Suppressor macrophage treated with lipopolysaccharide for 4 hours (primary cell): ENCODE measurements at regions not wholly inside any gene's neighbourhood (a gene's known extent, or its start where the extent isn't known, plus 50 kb on each side); places are given as distances from the start of the nearest gene placed in this dataset.

ENCODE experiments used
- DNase-seq: peaks from one replicate; pipeline ENCODE4 v3.0.0-alpha.2; 2020

- DNase-seq, result no peak
These were observed 132.2 kb upstream of the AGA start for GRCh38 chr4:177574446-177574845.

- no peak for DNase-seq
These were observed 137.4 kb upstream of the AGA start for GRCh38 chr4:177579649-177580048.

GRCh38 chr4:177582992-177583391 is 140.8 kb upstream of the AGA start:
- no peak for DNase-seq

GRCh38 chr4:177587989-177588388 is 145.8 kb upstream of the AGA start:
- no peak for DNase-seq

- DNase-seq, result no peak
These were observed 153.1 kb upstream of the AGA start for GRCh38 chr4:177595386-177595785.

GRCh38 chr4:177596035-177596434 is 153.8 kb upstream of the AGA start:
- peak; percentile 2 for DNase-seq

- no peak for DNase-seq
These were observed 154.8 kb upstream of the AGA start for GRCh38 chr4:177596991-177597390.

- no peak for DNase-seq
These were observed 163.0 kb upstream of the AGA start for GRCh38 chr4:177605252-177605651.

- no peak for DNase-seq
These were observed 164.9 kb upstream of the AGA start for GRCh38 chr4:177607111-177607573.

- DNase-seq, result no peak
These were observed 169.9 kb upstream of the AGA start for GRCh38 chr4:177611974-177612664.

GRCh38 chr4:177612684-177613083 is 170.4 kb upstream of the AGA start:
- DNase-seq, result no peak

- DNase-seq, result no peak
These were observed 190.2 kb upstream of the AGA start for GRCh38 chr4:177632481-177632880.

- DNase-seq, result no peak
These were observed 196.6 kb upstream of the AGA start for GRCh38 chr4:177638871-177639270.

GRCh38 chr4:177640864-177641263 is 198.6 kb upstream of the AGA start:
- DNase-seq, result no peak

GRCh38 chr4:177660223-177660622 is 218.0 kb upstream of the AGA start:
- DNase-seq, result no peak

- DNase-seq, result no peak
These were observed 225.4 kb upstream of the AGA start for GRCh38 chr4:177667687-177668086.

- DNase-seq, result no peak
These were observed 229.2 kb upstream of the AGA start for GRCh38 chr4:177671387-177671786.

- DNase-seq, result no peak
These were observed 229.6 kb upstream of the AGA start for GRCh38 chr4:177671845-177672244.

GRCh38 chr4:177673985-177674489 is 231.8 kb upstream of the AGA start:
- DNase-seq, result no peak

- no peak for DNase-seq
These were observed 238.1 kb upstream of the AGA start for GRCh38 chr4:177680308-177680707.

- no peak for DNase-seq
These were observed 239.7 kb upstream of the AGA start for GRCh38 chr4:177681902-177682301.

GRCh38 chr4:177687117-177687516 is 244.9 kb upstream of the AGA start:
- DNase-seq, result no peak

- DNase-seq, result no peak
These were observed 250.7 kb upstream of the AGA start for GRCh38 chr4:177692907-177693306.

- DNase-seq, result no peak
These were observed 254.3 kb upstream of the AGA start for GRCh38 chr4:177696438-177696966.
